D721Med (cell line): ENCODE measurements at regions not wholly inside any gene's neighbourhood (a gene's known extent, or its start where the extent isn't known, plus 50 kb on each side); places are given as distances from the start of the nearest gene placed in this dataset.

ENCODE experiments used
- DNase-seq: peaks from one replicate; pipeline ENCODE4 v3.0.0; 2011; ENCODE audit warnings: low spot score; ENCODE audit not compliant: insufficient read length
- FAIRE-seq: peaks from 2 replicates; lab custom pipeline; 2011; peaks lifted over from hg19 to GRCh38; lab: Jason Lieb, UNC
- CTCF ChIP-seq: IDR thresholded peaks from 2 replicates; pipeline ENCODE4 v1.5.1; 2012; ENCODE audit warnings: mild to moderate bottlenecking, control low read depth; ENCODE audit not compliant: insufficient read depth; ENCODE audit errors: missing control alignments

- FAIRE-seq (no peak), DNase-seq (no peak)
- no peak for TF ChIP-seq CTCF
These were observed 695.0 kb upstream of the GRM7 start for GRCh38 chr3:6165951-6166350.

DNA sequence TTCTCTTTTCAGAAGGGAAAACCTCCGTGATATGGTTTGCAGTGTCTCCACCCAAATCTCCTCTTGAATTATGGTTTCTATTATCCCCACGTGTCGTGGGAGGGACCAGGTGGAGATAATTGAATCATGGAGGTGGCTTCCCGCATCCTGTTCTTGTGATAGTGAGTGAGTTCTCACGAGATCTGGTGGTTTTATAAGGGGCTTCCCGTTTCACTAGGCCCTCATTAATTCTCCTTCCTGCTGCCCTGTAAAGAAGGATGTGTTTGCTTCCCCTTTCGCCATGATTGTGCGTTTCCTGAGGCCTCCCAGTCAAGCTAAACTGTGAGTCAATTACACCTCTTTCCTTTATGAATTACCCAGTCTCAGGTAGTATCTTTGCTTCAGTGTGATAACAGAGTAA, 692.7 kb upstream of the GRM7 start:
- FAIRE-seq (no peak), DNase-seq (no peak)
- TF ChIP-seq CTCF = no peak

GRCh38 chr3:6172871-6173642, 687.9 kb upstream of the GRM7 start:
- FAIRE-seq = no peak
- no peak for TF ChIP-seq CTCF
- DNase-seq = no peak

- FAIRE-seq (no peak), DNase-seq (no peak)
- TF ChIP-seq CTCF = no peak
These were observed 683.5 kb upstream of the GRM7 start for GRCh38 chr3:6177417-6177816.

DNA sequence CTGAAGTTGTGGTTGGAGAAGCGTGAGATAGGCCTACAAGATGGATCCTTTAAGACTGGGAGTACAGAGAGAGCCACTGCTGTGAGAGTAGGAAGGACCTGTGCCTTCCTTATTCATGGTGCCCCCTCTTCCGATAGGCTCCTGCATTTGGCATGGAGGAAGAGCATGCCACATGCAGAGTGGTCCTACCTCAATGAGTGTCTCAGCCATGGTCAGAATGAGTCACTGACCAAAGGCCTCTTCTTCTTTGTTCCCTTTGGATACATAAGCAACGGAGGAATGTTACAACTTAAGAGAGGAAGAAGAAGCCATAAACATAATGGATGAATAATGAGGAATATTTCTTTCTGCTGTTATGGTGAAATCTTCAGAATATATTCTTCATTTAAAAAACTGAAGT, 681.2 kb upstream of the GRM7 start:
- TF ChIP-seq CTCF = no peak
- FAIRE-seq (no peak), DNase-seq (no peak)

- no peak for TF ChIP-seq CTCF
- DNase-seq = no peak
- FAIRE-seq = no peak
These were observed 680.7 kb upstream of the GRM7 start for GRCh38 chr3:6180171-6180570.

- no peak for FAIRE-seq
- DNase-seq = no peak
- TF ChIP-seq CTCF = no peak
These were observed 678.4 kb upstream of the GRM7 start for GRCh38 chr3:6182476-6182875.
